A549 (cell line): ENCODE measurements at regions not wholly inside any gene's neighbourhood (a gene's known extent, or its start where the extent isn't known, plus 50 kb on each side); places are given as distances from the start of the nearest gene placed in this dataset.

Experiments
- ATAC-seq, 2 experiments: fragments of 200-7000 bp in 1 of 2; fragments of >200 bp in 1 of 2; cut with Nextera tagmentation in 1 of 2; cut with Tn5 transposase in 1 of 2; 3 replicates each; pipeline versions ENCODE4 v1.8.0 to v1.9.1; 2018 to 2020; ENCODE audit warnings: mild to moderate bottlenecking in 1 of 2, moderate library complexity in 1 of 2
- CTCF ChIA-PET: fragments of 300-600 bp; sonication (Branson Sonifier 250); formaldehyde crosslinking; extraction: SDS; loops from one replicate; lab custom pipeline; 2021; ENCODE audit warnings: antibody characterized with exemption, inconsistent platforms; lab: Yijun Ruan, JAX
- POLR2A ChIA-PET: fragments of 350-600 bp; formaldehyde crosslinking; extraction: SDS; loops from one replicate; lab custom pipeline; 2021; ENCODE audit warnings: antibody characterized with exemption, inconsistent platforms; lab: Yijun Ruan, JAX
- DNase-seq, 2 experiments: peaks; one replicate each; pipeline versions ENCODE4 v3.0.0 to v3.0.0-alpha.2; 2011 to 2016; ENCODE audit warnings: low read depth in 1 of 2, low spot score in 1 of 2
- FAIRE-seq: peaks from 2 replicates; lab custom pipeline; 2011; peaks lifted over from hg19 to GRCh38; lab: Jason Lieb, UNC
- H3K27ac ChIP-seq, 2 experiments: fragments of >200 bp; sonication (Bioruptor Twin); formaldehyde crosslinking; 3 replicates each; pipeline ENCODE4 v1.5.1; 2016 to 2017
- H3K4me1 ChIP-seq: fragments of >200 bp; sonication (Bioruptor Twin); formaldehyde crosslinking; 3 replicates; pipeline ENCODE4 v1.6.1; 2016
- H3K4me2 ChIP-seq: fragments of >200 bp; sonication (Bioruptor Twin); formaldehyde crosslinking; 3 replicates; pipeline ENCODE4 v1.6.1; 2016
- H3K4me3 ChIP-seq: fragments of >200 bp; sonication (Bioruptor Twin); formaldehyde crosslinking; 3 replicates; pipeline ENCODE4 v1.5.1; 2016
- H3K9me3 ChIP-seq: fragments of >200 bp; sonication (Bioruptor Twin); formaldehyde crosslinking; 3 replicates; pipeline ENCODE4 v1.6.1; 2016
- BHLHE40 ChIP-seq: IDR thresholded peaks from 2 replicates; pipeline ENCODE4 v1.6.1; 2012; ENCODE audit warnings: low read depth, low read length, inconsistent platforms
- CBX2 ChIP-seq: fragments of 200-600 bp; sonication (generic); IDR thresholded peaks from 2 replicates; pipeline ENCODE4 v1.6.1; 2016; ENCODE audit warnings: low read depth, mild to moderate bottlenecking, borderline replicate concordance
- CEBPB ChIP-seq, 2 experiments: fragments of >200 bp in 1 of 2; sonication (Bioruptor Twin) in 1 of 2; formaldehyde crosslinking in 1 of 2; IDR thresholded peaks; 2 replicates each; pipeline ENCODE4 v1.6.1; 2012 to 2016
- CHD4 ChIP-seq: fragments of 200-600 bp; sonication (generic); IDR thresholded peaks from 2 replicates; pipeline ENCODE4 v1.6.1; 2016; ENCODE audit warnings: antibody characterized with exemption, mild to moderate bottlenecking, borderline replicate concordance
- EHMT2 ChIP-seq: fragments of 200-600 bp; sonication (generic); IDR thresholded peaks from 2 replicates; pipeline ENCODE4 v1.6.1; 2016; ENCODE audit warnings: antibody characterized with exemption, low read depth, mild to moderate bottlenecking, moderate library complexity
- ELK1 ChIP-seq: fragments of 150-350 bp; IDR thresholded peaks from 2 replicates; pipeline ENCODE4 v1.6.1; 2014; ENCODE audit warnings: low read depth, mild to moderate bottlenecking, low read length
- EP300 ChIP-seq, 2 experiments: fragments of >200 bp; sonication (Bioruptor Twin); formaldehyde crosslinking; IDR thresholded peaks; 2 replicates in 1 of 2; 3 replicates in 1 of 2; pipeline ENCODE4 v1.6.1; 2016 to 2017
- FOSB ChIP-seq: fragments of 250-450 bp; sonication (Bioruptor Pico); IDR thresholded peaks from 2 replicates; pipeline ENCODE4 v1.5.0; 2020; ENCODE audit warnings: mild to moderate bottlenecking, moderate library complexity
- FOSL2 ChIP-seq, 2 experiments: fragments of 450-650 bp in 1 of 2; fragments of >200 bp in 1 of 2; sonication (Bioruptor Twin) in 1 of 2; formaldehyde crosslinking; IDR thresholded peaks; 2 replicates each; pipeline versions ENCODE4 v1.5.0 to v1.6.1; 2016 to 2020; ENCODE audit warnings: mild to moderate bottlenecking in 1 of 2, moderate library complexity in 1 of 2
- FOXS1 ChIP-seq: fragments of 250-450 bp; sonication (Bioruptor Pico); IDR thresholded peaks from 2 replicates; pipeline ENCODE4 v1.5.0; 2020; ENCODE audit warnings: mild to moderate bottlenecking, moderate library complexity
- HDAC2 ChIP-seq: fragments of 200-600 bp; sonication (generic); IDR thresholded peaks from 2 replicates; pipeline ENCODE4 v1.6.1; 2016
- HEYL ChIP-seq: fragments of 250-450 bp; sonication (Bioruptor Pico); IDR thresholded peaks from 2 replicates; pipeline ENCODE4 v1.8.0; 2021; ENCODE audit warnings: mild to moderate bottlenecking, moderate library complexity
- HOXB13 ChIP-seq: fragments of 250-450 bp; sonication (Bioruptor Pico); IDR thresholded peaks from 2 replicates; pipeline ENCODE4 v1.5.0; 2020; ENCODE audit warnings: low read depth, mild to moderate bottlenecking, moderate library complexity
- JUNB ChIP-seq: fragments of >200 bp; sonication (Bioruptor Twin); formaldehyde crosslinking; IDR thresholded peaks from 2 replicates; pipeline ENCODE4 v1.6.1; 2016
- KDM5A ChIP-seq: fragments of 200-600 bp; sonication (generic); IDR thresholded peaks from 2 replicates; pipeline ENCODE4 v1.6.1; 2016; ENCODE audit warnings: antibody characterized with exemption, mild to moderate bottlenecking
- MAFK ChIP-seq: fragments of 450-650 bp; IDR thresholded peaks from 2 replicates; pipeline ENCODE4 v1.6.1; 2014; ENCODE audit not compliant: partially characterized antibody
- MAZ ChIP-seq: fragments of 150-350 bp; IDR thresholded peaks from 2 replicates; pipeline ENCODE4 v1.6.1; 2014; ENCODE audit warnings: antibody characterized with exemption, low read depth, low read length, borderline replicate concordance
- MYC ChIP-seq: IDR thresholded peaks from 2 replicates; pipeline ENCODE4 v1.6.1; 2012; ENCODE audit warnings: mild to moderate bottlenecking, inconsistent platforms, low read length, improper control_type of control experiment, borderline replicate concordance
- NPAS2 ChIP-seq: fragments of 250-450 bp; sonication (Bioruptor Pico); IDR thresholded peaks from 2 replicates; pipeline ENCODE4 v1.8.0; 2022; ENCODE audit warnings: mild to moderate bottlenecking, moderate library complexity, borderline replicate concordance
- NR3C1 ChIP-seq: fragments of >200 bp; sonication (Bioruptor Twin); formaldehyde crosslinking; IDR thresholded peaks from 3 replicates; pipeline ENCODE4 v1.6.1; 2017
- PBX3 ChIP-seq: IDR thresholded peaks from 2 replicates; pipeline ENCODE4 v1.6.1; 2012
- POLR2AphosphoS2 ChIP-seq: conservative IDR thresholded peaks from 2 replicates; pipeline ENCODE4 v1.6.1; 2012; ENCODE audit warnings: low read length, improper control_type of control experiment, inconsistent platforms
- RAD21 ChIP-seq, 2 experiments: fragments of >200 bp in 1 of 2; sonication (Bioruptor Twin) in 1 of 2; formaldehyde crosslinking in 1 of 2; IDR thresholded peaks in 1 of 2; conservative IDR thresholded peaks in 1 of 2; 2 replicates in 1 of 2; 3 replicates in 1 of 2; pipeline ENCODE4 v1.6.1; 2012 to 2018; ENCODE audit warnings: inconsistent platforms in 1 of 2
- RCOR1 ChIP-seq: fragments of 150-350 bp; IDR thresholded peaks from 2 replicates; pipeline ENCODE4 v1.6.1; 2014; ENCODE audit warnings: antibody characterized with exemption, low read length, low read depth
- REST ChIP-seq: fragments of 200-600 bp; sonication (generic); IDR thresholded peaks from 2 replicates; pipeline ENCODE4 v1.6.1; 2016; ENCODE audit warnings: antibody characterized with exemption, mild to moderate bottlenecking, moderate library complexity
- RFX5 ChIP-seq: fragments of 450-650 bp; IDR thresholded peaks from 2 replicates; pipeline ENCODE4 v1.7.1; 2014; ENCODE audit warnings: antibody characterized with exemption, mild to moderate bottlenecking, moderate library complexity
- RNF2 ChIP-seq: fragments of 200-600 bp; sonication (generic); IDR thresholded peaks from 2 replicates; pipeline ENCODE4 v1.6.1; 2016; ENCODE audit warnings: low read depth, mild to moderate bottlenecking, antibody characterized with exemption, moderate library complexity, borderline replicate concordance
- SMC3 ChIP-seq: fragments of >200 bp; sonication (Bioruptor Twin); formaldehyde crosslinking; IDR thresholded peaks from 3 replicates; pipeline ENCODE4 v1.6.1; 2018; ENCODE audit warnings: inconsistent platforms
- USF2 ChIP-seq: fragments of 450-650 bp; IDR thresholded peaks from 2 replicates; pipeline ENCODE4 v1.6.1; 2014; ENCODE audit warnings: antibody characterized with exemption
- ZC3H11A ChIP-seq: fragments of 450-650 bp; IDR thresholded peaks from 2 replicates; pipeline ENCODE4 v1.6.1; 2014; ENCODE audit warnings: antibody characterized with exemption, mild to moderate bottlenecking
- ZFP36 ChIP-seq: fragments of 450-650 bp; IDR thresholded peaks from 2 replicates; pipeline ENCODE4 v1.6.1; 2014; ENCODE audit warnings: borderline replicate concordance; ENCODE audit not compliant: partially characterized antibody
- WGBS: methylation state at CpG from one replicate; pipeline ENCODE4 v1.1.6; 2017; ENCODE audit errors: missing lambda C conversion rate; 5-methylcytosine and 5-hydroxymethylcytosine counted together

- 50% methylated on average over 3 of the region's 3 CpGs for WGBS
- Histone ChIP-seq H3K4me2 (no peak overlapping the region), H3K4me1 (no peaks in the 10 kb centered on the region), H3K4me3 (no peak overlapping the region), H3K9me3 (no peaks in the 10 kb centered on the region), H3K27ac (no peak overlapping the region)
- FAIRE-seq (no peak), DNase-seq (no peak), ATAC-seq (no peak)
- TF ChIP-seq MAZ: no peak
- TF ChIP-seq EP300 (IDR thresholded peaks at IDR 0.05): no peak
- TF ChIP-seq RCOR1: no peak
- TF ChIP-seq JUNB: no peak
- TF ChIP-seq POLR2AphosphoS2: no peak
- no peak for TF ChIP-seq ZC3H11A
- CTCF ChIA-PET: interaction anchor here (1.1 kb wide), 1 partner anchor 8 kb away, joined by 3 read pairs; no protein-coding TSS in a partner anchor
- POLR2A ChIA-PET: no interaction called here
These were observed 524.8 kb upstream of the GJE1 start for GRCh38 chr6:141607956-141608355.

- ChIA-PET POLR2A (no interaction called here), CTCF (no interaction called here)
- FAIRE-seq (no peak), ATAC-seq (no peak), DNase-seq (no peak)
- H3K27ac ChIP-seq: no peak overlapping the region
- H3K9me3 ChIP-seq: no peaks in the 10 kb centered on the region
- peaks cover 3% of the 10 kb centered on the region; the same call in 1 of the 3 replicates for H3K4me1 ChIP-seq
- TF ChIP-seq RFX5: no peak
- no peak for TF ChIP-seq NPAS2 (CRISPR knock-in tag)
- TF ChIP-seq HEYL (CRISPR knock-in tag): no peak
- no peak for TF ChIP-seq EHMT2
- no peak for TF ChIP-seq EP300 (IDR thresholded peaks at IDR 0.05)
- no peak for TF ChIP-seq SMC3
- TF ChIP-seq MAZ: no peak
- TF ChIP-seq CHD4: no peak
- no peak for TF ChIP-seq FOXS1 (CRISPR knock-in tag)
- no peak for TF ChIP-seq RNF2
- TF ChIP-seq NR3C1: no peak
- no peak for TF ChIP-seq ZFP36
- TF ChIP-seq PBX3: no peak
- no peak for TF ChIP-seq POLR2AphosphoS2
- TF ChIP-seq FOSB (CRISPR knock-in tag): no peak
- no peak for TF ChIP-seq USF2
- no peak for TF ChIP-seq CEBPB (IDR thresholded peaks at IDR 0.05)
- no peak for TF ChIP-seq BHLHE40
- no peak for TF ChIP-seq RAD21 (conservative IDR thresholded peaks at IDR 0.05 in 1 of 2, IDR thresholded peaks at IDR 0.05 in 1 of 2)
- H3K4me3 ChIP-seq: no peak overlapping the region
- H3K4me2 ChIP-seq: 0 out of 3 replicates have a peak overlapping the region, but pooled peaks have one; percentile 5
These were observed 534.2 kb upstream of the GJE1 start for GRCh38 chr6:141598487-141598886.

- H3K4me2 ChIP-seq: no peak overlapping the region
- FAIRE-seq: no peak
- ChIA-PET POLR2A (no interaction called here), CTCF (no interaction called here)
- no peak overlapping the region for H3K4me3 ChIP-seq
- H3K4me1 ChIP-seq: peaks cover 3% of the 10 kb centered on the region; the same call in 1 of the 3 replicates
- ATAC-seq: no peak
- H3K27ac ChIP-seq: no peak overlapping the region
- H3K9me3 ChIP-seq: no peaks in the 10 kb centered on the region; the same call in 2 of the 3 replicates
- DNase-seq: no peak
- TF ChIP-seq REST: no peak
- no peak for TF ChIP-seq HDAC2
- no peak for TF ChIP-seq HOXB13 (CRISPR knock-in tag)
- TF ChIP-seq ELK1: no peak
- TF ChIP-seq FOSL2 (IDR thresholded peaks at IDR 0.05): no peak
- TF ChIP-seq FOSL2 (CRISPR knock-in tag; IDR thresholded peaks at IDR 0.05): no peak
- no peak for TF ChIP-seq MAFK
- no peak for TF ChIP-seq CBX2
- TF ChIP-seq NPAS2 (CRISPR knock-in tag): no peak
- TF ChIP-seq KDM5A: no peak
- TF ChIP-seq MYC: no peak
These were observed 537.9 kb upstream of the GJE1 start for GRCh38 chr6:141594874-141595273.
